ENCODE measurements at regions not wholly inside any gene's neighbourhood (a gene's known extent, or its start where the extent isn't known, plus 50 kb on each side); places are given as distances from the start of the nearest gene placed in this dataset.

- TF ChIP-seq ZNF70 (CRISPR knock-in tag; IDR thresholded peaks at IDR 0.05) (no peak), ZFP30 (CRISPR knock-in tag; IDR thresholded peaks at IDR 0.05) (no peak), ARNTL (CRISPR knock-in tag; IDR thresholded peaks at IDR 0.05; ENCODE audit: borderline replicate concordance, low read depth) (no peak), ZNF8 (CRISPR knock-in tag; IDR thresholded peaks at IDR 0.05) (no peak), RARB (CRISPR knock-in tag; IDR thresholded peaks at IDR 0.05) (no peak)
- TF ChIP-seq, protein P1, sequence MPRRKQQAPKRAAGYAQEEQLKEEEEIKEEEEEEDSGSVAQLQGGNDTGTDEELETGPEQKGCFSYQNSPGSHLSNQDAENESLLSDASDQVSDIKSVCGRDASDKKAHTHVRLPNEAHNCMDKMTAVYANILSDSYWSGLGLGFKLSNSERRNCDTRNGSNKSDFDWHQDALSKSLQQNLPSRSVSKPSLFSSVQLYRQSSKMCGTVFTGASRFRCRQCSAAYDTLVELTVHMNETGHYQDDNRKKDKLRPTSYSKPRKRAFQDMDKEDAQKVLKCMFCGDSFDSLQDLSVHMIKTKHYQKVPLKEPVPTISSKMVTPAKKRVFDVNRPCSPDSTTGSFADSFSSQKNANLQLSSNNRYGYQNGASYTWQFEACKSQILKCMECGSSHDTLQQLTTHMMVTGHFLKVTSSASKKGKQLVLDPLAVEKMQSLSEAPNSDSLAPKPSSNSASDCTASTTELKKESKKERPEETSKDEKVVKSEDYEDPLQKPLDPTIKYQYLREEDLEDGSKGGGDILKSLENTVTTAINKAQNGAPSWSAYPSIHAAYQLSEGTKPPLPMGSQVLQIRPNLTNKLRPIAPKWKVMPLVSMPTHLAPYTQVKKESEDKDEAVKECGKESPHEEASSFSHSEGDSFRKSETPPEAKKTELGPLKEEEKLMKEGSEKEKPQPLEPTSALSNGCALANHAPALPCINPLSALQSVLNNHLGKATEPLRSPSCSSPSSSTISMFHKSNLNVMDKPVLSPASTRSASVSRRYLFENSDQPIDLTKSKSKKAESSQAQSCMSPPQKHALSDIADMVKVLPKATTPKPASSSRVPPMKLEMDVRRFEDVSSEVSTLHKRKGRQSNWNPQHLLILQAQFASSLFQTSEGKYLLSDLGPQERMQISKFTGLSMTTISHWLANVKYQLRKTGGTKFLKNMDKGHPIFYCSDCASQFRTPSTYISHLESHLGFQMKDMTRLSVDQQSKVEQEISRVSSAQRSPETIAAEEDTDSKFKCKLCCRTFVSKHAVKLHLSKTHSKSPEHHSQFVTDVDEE (CRISPR knock-in tag; IDR thresholded peaks at IDR 0.05): no peak
- TF ChIP-seq, protein P2, sequence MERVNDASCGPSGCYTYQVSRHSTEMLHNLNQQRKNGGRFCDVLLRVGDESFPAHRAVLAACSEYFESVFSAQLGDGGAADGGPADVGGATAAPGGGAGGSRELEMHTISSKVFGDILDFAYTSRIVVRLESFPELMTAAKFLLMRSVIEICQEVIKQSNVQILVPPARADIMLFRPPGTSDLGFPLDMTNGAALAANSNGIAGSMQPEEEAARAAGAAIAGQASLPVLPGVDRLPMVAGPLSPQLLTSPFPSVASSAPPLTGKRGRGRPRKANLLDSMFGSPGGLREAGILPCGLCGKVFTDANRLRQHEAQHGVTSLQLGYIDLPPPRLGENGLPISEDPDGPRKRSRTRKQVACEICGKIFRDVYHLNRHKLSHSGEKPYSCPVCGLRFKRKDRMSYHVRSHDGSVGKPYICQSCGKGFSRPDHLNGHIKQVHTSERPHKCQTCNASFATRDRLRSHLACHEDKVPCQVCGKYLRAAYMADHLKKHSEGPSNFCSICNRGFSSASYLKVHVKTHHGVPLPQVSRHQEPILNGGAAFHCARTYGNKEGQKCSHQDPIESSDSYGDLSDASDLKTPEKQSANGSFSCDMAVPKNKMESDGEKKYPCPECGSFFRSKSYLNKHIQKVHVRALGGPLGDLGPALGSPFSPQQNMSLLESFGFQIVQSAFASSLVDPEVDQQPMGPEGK (CRISPR knock-in tag; IDR thresholded peaks at IDR 0.05; ENCODE audit: borderline replicate concordance): no peak
These were observed 355.9 kb downstream of the PREX1 start for GRCh38 chr20:48471759-48472408.

All from SK-N-SH treated with all-trans-retinoic acid at 6 μM for 48 hours (cell line).